K562 (cell line): ENCODE measurements at regions not wholly inside any gene's neighbourhood (a gene's known extent, or its start where the extent isn't known, plus 50 kb on each side); places are given as distances from the start of the nearest gene placed in this dataset.

Source experiments
- BHLHE40 ChIP-seq: IDR thresholded peaks from 2 replicates; pipeline ENCODE4 v1.6.1; 2011; ENCODE audit warnings: low read length, improper control_type of control experiment
- CBFA2T2 ChIP-seq: fragments of 450-650 bp; conservative IDR thresholded peaks from 2 replicates; pipeline ENCODE4 v1.6.1; 2017; ENCODE audit warnings: mild to moderate bottlenecking
- CBFA2T3 ChIP-seq: fragments of 450-650 bp; IDR thresholded peaks from 2 replicates; pipeline ENCODE4 v1.6.1; 2017
- CREB1 ChIP-seq, 2 experiments: sonication (generic) in 1 of 2; formaldehyde crosslinking in 1 of 2; IDR thresholded peaks; 2 replicates each; pipeline versions ENCODE4 v1.6.1 to v1.8.0; 2012 to 2022; ENCODE audit warnings: inconsistent platforms in 1 of 2, mild to moderate bottlenecking in 1 of 2, missing genetic modification reagents in 1 of 2, moderate library complexity in 1 of 2
- DPF2 ChIP-seq: fragments of 450-650 bp; IDR thresholded peaks from 2 replicates; pipeline ENCODE4 v1.6.1; 2016
- FOSL1 ChIP-seq: fragments of 200-800 bp; sonication (Bioruptor generic); conservative IDR thresholded peaks from 2 replicates; pipeline ENCODE4 v1.6.1; 2016; ENCODE audit warnings: missing genetic modification characterization, missing compliant biosample characterization
- FOXK2 ChIP-seq, 2 experiments: fragments of 450-650 bp; IDR thresholded peaks in 1 of 2; conservative IDR thresholded peaks in 1 of 2; 2 replicates each; pipeline ENCODE4 v1.6.1; 2016; ENCODE audit warnings: low read depth in 2 of 2, mild to moderate bottlenecking in 1 of 2
- HDAC1 ChIP-seq, 2 experiments: fragments of 450-650 bp; IDR thresholded peaks; 2 replicates each; pipeline ENCODE4 v1.6.1; 2016 to 2017; ENCODE audit warnings: inconsistent platforms in 1 of 2, mild to moderate bottlenecking in 1 of 2, moderate library complexity in 1 of 2
- HLTF ChIP-seq: fragments of 450-650 bp; IDR thresholded peaks from 2 replicates; pipeline ENCODE4 v1.6.1; 2016
- KDM4B ChIP-seq, 2 experiments: fragments of 450-650 bp in 1 of 2; sonication (generic) in 1 of 2; IDR thresholded peaks; 2 replicates each; pipeline ENCODE4 v1.6.1; 2016 to 2017; ENCODE audit warnings: borderline replicate concordance in 2 of 2, antibody characterized with exemption in 1 of 2, low read depth in 1 of 2, mild to moderate bottlenecking in 1 of 2
- NFATC3 ChIP-seq: fragments of 450-650 bp; IDR thresholded peaks from 2 replicates; pipeline ENCODE4 v1.6.1; 2017; ENCODE audit warnings: mild to moderate bottlenecking
- SETDB1 ChIP-seq: IDR thresholded peaks from one replicate; pipeline ENCODE4 v1.6.1; 2012; ENCODE audit warnings: low read length, control low read depth, inconsistent platforms
- SMARCA4 ChIP-seq: fragments of 450-650 bp; IDR thresholded peaks from 2 replicates; pipeline ENCODE4 v1.6.1; 2016
- TAF7 ChIP-seq: fragments of 450-650 bp; IDR thresholded peaks from 2 replicates; pipeline ENCODE4 v1.6.1; 2016; ENCODE audit warnings: missing genetic modification characterization, missing compliant biosample characterization
- ZBED1 ChIP-seq: IDR thresholded peaks from 2 replicates; pipeline ENCODE4 v1.6.1; 2014
- ZEB2 ChIP-seq: fragments of 450-650 bp; IDR thresholded peaks from 2 replicates; pipeline ENCODE4 v1.6.1; 2016
- ZNF239 ChIP-seq: fragments of 250-450 bp; sonication (Bioruptor Pico); IDR thresholded peaks from 2 replicates; pipeline ENCODE4 v1.4.0; 2020; ENCODE audit warnings: mild to moderate bottlenecking
- ZNF551 ChIP-seq: fragments of 250-450 bp; sonication (Bioruptor Pico); IDR thresholded peaks from 2 replicates; pipeline ENCODE4 v1.5.0; 2021; ENCODE audit warnings: mild to moderate bottlenecking, moderate library complexity
- ZNF584 ChIP-seq: fragments of 200-800 bp; sonication (Bioruptor generic); IDR thresholded peaks from 2 replicates; pipeline ENCODE4 v1.6.1; 2016; ENCODE audit warnings: low read depth, mild to moderate bottlenecking, missing genetic modification characterization, missing compliant biosample characterization
- TF ChIP-seq, protein P1 (sequence below): fragments of 250-450 bp; sonication (Bioruptor Pico); IDR thresholded peaks from 2 replicates; pipeline ENCODE4 v1.5.0; 2020; ENCODE audit warnings: mild to moderate bottlenecking, borderline replicate concordance
- TF ChIP-seq, protein P2 (sequence below): fragments of 450-650 bp; formaldehyde crosslinking; IDR thresholded peaks from 2 replicates; pipeline ENCODE4 v1.4.0; 2022; ENCODE audit warnings: missing genetic modification characterization
- TF ChIP-seq, protein P3 (sequence below): sonication (generic); formaldehyde crosslinking; IDR thresholded peaks from 2 replicates; pipeline ENCODE4 v1.8.0; 2023; ENCODE audit warnings: mild to moderate bottlenecking, missing genetic modification reagents
- TF ChIP-seq, protein P4 (sequence below), 2 experiments: fragments of 450-650 bp in 1 of 2; sonication (generic) in 1 of 2; formaldehyde crosslinking; conservative IDR thresholded peaks; 2 replicates each; pipeline versions ENCODE4 v1.4.0 to v1.8.1; 2020 to 2022; ENCODE audit warnings: mild to moderate bottlenecking in 1 of 2, missing genetic modification reagents in 1 of 2

DNA sequence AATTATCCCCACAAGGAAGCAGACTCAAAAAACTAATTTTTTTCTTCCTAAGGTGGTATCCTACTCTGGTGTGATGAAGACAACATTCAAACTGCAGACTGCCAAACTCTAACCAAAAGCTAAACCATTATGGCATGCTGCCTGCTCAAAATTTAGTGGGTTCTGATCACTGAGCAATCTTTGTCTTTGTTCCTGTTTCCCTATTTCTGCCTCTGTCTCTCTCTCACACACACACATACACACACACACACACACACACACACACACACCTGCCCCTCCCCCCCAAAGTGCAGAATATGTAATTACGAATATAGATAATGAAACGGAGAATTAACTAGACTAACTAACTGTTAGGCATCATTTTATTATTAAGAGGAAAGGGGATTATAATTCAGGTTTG, 1278.6 kb downstream of the PCDH7 start (continued):
- TF ChIP-seq KDM4B (IDR thresholded peaks at IDR 0.05; ENCODE audit: borderline replicate concordance in 2 of 2, low read depth in 1 of 2) (no peak), SETDB1 (no peak), HLTF (peak; percentile 35; the same call in 1 of the 2 replicates), CBFA2T3 (peak; percentile 41; the same call in 1 of the 2 replicates), CBFA2T2 (no peak), TAF7 (tag) (0 out of 2 replicates have a peak, but pooled peaks have one; percentile 31), NFATC3 (no peak), DPF2 (peak; percentile 57; the same call in 1 of the 2 replicates), ZEB2 (0 out of 2 replicates have a peak, but pooled peaks have one; percentile 31), ZNF584 (CRISPR knock-in tag) (no peak), FOXK2 (conservative IDR thresholded peaks at IDR 0.05 in 1 of 2, IDR thresholded peaks at IDR 0.05 in 1 of 2; ENCODE audit: low read depth in 2 of 2) (0 out of 4 replicates have a peak, but pooled peaks of 1 of the 2 experiments have one; percentile 20), ZNF239 (CRISPR knock-in tag) (no peak), HDAC1 (IDR thresholded peaks at IDR 0.05) (peak in 1 of 2 experiments; percentile 77; a peak in 2 of 4 replicates), ZNF551 (no peak), ZBED1 (no peak), CREB1 (IDR thresholded peaks at IDR 0.05) (no peak), CREB1 (CRISPR knock-in tag; IDR thresholded peaks at IDR 0.05) (no peak), SMARCA4 (peak; percentile 68), FOSL1 (no peak), BHLHE40 (no peak)
- TF ChIP-seq, protein P1, sequence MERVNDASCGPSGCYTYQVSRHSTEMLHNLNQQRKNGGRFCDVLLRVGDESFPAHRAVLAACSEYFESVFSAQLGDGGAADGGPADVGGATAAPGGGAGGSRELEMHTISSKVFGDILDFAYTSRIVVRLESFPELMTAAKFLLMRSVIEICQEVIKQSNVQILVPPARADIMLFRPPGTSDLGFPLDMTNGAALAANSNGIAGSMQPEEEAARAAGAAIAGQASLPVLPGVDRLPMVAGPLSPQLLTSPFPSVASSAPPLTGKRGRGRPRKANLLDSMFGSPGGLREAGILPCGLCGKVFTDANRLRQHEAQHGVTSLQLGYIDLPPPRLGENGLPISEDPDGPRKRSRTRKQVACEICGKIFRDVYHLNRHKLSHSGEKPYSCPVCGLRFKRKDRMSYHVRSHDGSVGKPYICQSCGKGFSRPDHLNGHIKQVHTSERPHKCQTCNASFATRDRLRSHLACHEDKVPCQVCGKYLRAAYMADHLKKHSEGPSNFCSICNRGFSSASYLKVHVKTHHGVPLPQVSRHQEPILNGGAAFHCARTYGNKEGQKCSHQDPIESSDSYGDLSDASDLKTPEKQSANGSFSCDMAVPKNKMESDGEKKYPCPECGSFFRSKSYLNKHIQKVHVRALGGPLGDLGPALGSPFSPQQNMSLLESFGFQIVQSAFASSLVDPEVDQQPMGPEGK (CRISPR knock-in tag), result no peak
- TF ChIP-seq, protein P2, sequence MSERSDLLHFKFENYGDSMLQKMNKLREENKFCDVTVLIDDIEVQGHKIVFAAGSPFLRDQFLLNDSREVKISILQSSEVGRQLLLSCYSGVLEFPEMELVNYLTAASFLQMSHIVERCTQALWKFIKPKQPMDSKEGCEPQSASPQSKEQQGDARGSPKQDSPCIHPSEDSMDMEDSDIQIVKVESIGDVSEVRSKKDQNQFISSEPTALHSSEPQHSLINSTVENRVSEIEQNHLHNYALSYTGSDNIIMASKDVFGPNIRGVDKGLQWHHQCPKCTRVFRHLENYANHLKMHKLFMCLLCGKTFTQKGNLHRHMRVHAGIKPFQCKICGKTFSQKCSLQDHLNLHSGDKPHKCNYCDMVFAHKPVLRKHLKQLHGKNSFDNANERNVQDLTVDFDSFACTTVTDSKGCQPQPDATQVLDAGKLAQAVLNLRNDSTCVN (CRISPR knock-in tag), result 0 out of 2 replicates have a peak, but pooled peaks have one; percentile 30
- TF ChIP-seq, protein P3, sequence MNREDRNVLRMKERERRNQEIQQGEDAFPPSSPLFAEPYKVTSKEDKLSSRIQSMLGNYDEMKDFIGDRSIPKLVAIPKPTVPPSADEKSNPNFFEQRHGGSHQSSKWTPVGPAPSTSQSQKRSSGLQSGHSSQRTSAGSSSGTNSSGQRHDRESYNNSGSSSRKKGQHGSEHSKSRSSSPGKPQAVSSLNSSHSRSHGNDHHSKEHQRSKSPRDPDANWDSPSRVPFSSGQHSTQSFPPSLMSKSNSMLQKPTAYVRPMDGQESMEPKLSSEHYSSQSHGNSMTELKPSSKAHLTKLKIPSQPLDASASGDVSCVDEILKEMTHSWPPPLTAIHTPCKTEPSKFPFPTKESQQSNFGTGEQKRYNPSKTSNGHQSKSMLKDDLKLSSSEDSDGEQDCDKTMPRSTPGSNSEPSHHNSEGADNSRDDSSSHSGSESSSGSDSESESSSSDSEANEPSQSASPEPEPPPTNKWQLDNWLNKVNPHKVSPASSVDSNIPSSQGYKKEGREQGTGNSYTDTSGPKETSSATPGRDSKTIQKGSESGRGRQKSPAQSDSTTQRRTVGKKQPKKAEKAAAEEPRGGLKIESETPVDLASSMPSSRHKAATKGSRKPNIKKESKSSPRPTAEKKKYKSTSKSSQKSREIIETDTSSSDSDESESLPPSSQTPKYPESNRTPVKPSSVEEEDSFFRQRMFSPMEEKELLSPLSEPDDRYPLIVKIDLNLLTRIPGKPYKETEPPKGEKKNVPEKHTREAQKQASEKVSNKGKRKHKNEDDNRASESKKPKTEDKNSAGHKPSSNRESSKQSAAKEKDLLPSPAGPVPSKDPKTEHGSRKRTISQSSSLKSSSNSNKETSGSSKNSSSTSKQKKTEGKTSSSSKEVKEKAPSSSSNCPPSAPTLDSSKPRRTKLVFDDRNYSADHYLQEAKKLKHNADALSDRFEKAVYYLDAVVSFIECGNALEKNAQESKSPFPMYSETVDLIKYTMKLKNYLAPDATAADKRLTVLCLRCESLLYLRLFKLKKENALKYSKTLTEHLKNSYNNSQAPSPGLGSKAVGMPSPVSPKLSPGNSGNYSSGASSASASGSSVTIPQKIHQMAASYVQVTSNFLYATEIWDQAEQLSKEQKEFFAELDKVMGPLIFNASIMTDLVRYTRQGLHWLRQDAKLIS (CRISPR knock-in tag), result peak; percentile 31; the same call in 1 of the 2 replicates
- TF ChIP-seq, protein P4, sequence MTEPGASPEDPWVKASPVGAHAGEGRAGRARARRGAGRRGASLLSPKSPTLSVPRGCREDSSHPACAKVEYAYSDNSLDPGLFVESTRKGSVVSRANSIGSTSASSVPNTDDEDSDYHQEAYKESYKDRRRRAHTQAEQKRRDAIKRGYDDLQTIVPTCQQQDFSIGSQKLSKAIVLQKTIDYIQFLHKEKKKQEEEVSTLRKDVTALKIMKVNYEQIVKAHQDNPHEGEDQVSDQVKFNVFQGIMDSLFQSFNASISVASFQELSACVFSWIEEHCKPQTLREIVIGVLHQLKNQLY (CRISPR knock-in tag; conservative IDR thresholded peaks at IDR 0.05), result no peak
